ELR (cell line): ENCODE measurements at regions not wholly inside any gene's neighbourhood (a gene's known extent, or its start where the extent isn't known, plus 50 kb on each side); places are given as distances from the start of the nearest gene placed in this dataset.
A peak's percentile ranks its signal among the peaks of the same experiment; 100 is the strongest.

ENCODE experiments used
- DNase-seq: peaks from one replicate; pipeline ENCODE4 v3.0.0-alpha.2; 2015; ENCODE audit warnings: low read depth

- DNase-seq: no peak
Observed at GRCh38 chr5:143561219-143561618, 157.7 kb upstream of the NR3C1 start.

- no peak for DNase-seq
Observed at GRCh38 chr5:143560378-143560777, 156.9 kb upstream of the NR3C1 start.

- no peak for DNase-seq
Observed at GRCh38 chr5:143559586-143560109, 156.2 kb upstream of the NR3C1 start.

- peak; percentile 18 for DNase-seq
Observed at GRCh38 chr5:143558048-143558447, 154.6 kb upstream of the NR3C1 start.

- peak; percentile 83 for DNase-seq
Observed at GRCh38 chr5:143557061-143557818, 153.8 kb upstream of the NR3C1 start.

DNA sequence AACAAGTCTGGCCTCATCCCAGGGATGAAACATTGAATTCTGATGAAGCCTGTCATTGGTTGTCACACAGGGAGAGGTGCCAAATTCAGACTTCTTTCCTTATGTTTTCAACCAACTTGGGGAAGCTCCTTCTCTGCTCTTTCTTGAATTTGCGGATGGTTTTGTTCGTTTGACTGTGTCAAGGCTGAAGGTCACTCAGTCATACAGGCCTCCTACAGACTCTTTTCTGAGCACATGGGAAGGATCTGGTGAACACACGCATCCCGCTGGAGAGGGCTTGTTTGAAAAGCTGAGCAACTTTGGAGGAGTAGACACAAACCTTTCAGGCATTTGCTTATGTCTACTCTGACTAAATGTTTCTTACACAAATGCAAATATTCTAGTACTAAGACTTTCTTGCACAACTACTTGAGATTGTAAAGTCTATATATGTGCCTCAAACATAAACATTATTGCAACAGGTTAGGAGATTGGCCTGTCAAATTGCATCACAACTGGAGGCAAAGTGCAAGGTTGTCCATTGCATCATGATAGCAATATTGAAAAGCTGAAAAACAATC lies 151.5 kb upstream of the NR3C1 start:
- peak; percentile 38 for DNase-seq

DNA sequence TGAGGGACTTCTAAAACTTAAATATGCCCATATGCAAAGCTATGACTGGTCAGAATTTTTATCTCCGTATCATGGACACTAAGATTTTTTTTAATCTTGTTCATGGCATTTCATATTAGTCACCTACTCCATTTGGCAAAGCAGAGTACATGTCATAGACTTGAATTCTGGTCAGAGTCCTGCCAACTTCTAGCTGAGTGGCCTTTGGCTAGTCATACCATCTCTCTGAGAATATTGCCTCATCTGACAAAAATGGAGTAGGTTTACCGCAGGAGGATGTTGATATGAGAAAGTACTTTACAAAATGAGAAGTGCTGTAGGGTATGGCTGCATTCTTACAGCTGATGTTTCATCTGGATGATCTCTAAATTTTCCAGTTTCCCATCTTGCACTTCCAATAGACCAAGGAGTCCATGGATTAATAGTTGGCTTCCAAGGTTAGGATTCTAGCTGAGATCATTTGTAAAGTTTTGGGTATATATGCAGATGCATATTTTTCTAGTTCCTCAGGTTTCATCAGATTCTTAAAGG lies 150.8 kb upstream of the NR3C1 start:
- DNase-seq: peak; percentile 99

DNA sequence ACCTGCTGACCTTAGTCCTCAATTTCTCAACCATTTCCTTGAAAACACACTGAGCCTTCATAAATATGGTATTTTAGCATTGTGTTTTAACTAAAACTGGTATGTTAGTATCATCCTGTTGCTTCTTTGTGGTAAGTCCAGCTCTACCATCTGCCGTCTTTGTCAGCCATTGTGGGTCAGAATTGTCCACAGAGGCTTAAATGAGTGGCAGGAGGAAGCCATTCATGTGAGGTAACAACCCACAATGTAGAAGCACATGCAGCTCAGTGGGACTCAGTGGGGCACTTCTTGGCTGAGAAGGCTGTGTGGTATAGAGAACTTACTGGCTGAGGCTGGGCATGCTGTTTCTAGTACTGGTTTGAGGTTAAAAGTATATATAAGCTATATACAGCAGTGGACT lies 149.2 kb upstream of the NR3C1 start:
- no peak for DNase-seq

GRCh38 chr5:143551820-143552251 lies 148.3 kb upstream of the NR3C1 start:
- DNase-seq: peak; percentile 66

DNA sequence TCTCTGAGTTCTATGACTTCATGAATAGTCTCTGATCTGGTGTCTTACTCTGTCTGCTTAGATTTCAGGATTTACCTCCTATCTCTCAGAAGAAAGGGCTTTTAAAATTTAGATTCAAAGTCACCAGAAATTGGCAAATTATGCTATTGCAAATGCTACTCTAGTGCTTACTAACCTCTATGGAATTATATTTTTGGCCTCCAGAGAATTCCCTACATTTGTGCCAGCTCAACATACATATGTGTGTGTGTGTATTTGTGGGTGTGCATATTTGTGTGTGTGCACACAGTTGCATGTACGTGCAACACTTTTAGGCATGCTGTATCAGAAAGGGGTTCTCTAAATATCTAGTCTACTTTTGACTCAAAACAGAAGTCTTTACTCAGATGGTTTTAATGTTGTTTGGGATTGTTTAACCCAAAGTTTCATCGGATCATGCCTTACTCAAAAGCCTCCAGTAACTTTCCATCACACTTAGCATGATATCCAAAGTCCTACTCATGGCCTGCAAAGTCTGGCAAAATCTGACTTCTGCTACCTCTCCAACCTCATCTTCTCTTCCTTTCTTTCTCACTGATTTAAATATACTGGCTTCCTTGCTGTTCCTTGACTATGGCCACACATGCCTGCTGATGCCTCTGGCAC lies 147.6 kb upstream of the NR3C1 start:
- DNase-seq: peak; percentile 56

GRCh38 chr5:143547342-143547741 lies 143.9 kb upstream of the NR3C1 start:
- DNase-seq: no peak

DNA sequence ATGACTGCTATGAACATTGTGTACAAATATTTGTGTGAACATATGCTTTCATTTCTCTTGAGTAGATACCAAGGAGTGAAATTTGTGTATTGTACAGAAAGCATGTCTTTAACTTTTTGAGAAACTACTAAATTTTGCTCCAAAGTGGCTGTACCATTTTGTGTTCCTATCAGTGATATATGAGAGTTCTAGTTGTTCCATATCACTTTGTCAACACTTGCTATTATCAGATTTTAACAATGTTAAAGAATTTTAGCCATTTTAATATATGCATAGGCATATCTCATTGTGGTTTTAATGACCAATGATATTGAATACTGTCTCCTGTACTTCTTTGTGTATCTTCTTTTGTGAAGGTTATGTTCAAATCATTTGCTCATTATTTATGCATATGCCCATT lies 142.9 kb upstream of the NR3C1 start:
- no peak for DNase-seq

DNA sequence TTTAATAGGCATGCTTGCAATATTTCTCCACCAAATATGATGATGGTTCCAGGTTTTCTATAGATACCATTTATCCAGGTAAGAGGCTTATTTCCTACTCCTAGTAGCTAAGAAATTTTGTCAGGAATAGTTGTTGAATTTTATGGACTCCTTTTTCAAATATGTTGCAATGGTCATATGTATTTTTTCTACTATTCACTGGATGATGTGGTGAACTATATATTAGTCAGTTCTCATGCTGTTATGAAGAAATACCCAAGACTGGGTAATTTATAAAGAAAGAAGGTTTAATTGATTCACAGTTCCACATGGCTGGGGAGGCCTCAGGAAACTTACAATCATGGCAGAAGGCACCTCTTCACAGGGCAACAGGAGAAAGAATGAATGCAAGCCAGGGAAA lies 141.1 kb upstream of the NR3C1 start:
- DNase-seq: peak; percentile 13

DNA sequence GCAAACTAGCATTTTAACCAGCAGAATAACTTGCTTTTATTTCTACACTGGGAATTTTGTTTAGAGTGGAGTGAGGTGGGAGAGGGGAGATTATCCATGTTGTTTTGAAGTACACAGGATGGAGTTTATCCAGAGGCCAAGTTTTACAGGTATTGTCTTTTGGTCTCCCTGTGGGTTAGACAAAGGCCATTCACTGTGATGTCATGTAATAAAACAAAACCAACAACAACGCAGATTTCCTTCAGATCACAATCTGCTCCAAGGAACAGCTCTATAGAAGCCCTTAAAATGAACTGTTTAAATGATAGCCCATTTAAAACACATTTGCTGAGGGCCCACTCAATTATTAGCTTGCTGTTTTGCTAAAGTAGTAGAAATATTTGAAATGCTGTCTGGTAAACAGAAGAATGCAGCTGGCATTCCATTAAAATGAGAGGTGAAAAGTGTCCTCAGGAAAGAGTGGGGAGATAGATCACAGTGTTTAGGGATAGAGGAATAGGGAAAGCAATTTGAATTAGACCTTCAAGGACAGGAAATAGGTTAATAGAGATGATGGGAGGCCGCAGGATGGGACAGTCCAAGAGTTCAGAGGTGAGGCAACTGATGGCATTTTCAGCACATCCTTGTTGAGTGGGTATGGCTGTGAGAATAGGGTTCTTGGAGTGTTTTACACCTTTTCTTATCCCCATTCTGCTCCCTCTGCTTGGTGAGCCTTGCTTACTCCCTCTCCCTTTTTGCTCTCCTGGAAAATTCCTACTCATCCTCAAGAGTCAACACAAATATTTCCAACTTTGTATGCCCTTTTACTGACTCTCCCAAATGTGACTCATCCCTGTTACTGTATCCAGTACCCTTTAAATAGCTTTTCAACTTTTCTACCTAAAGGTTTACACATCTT lies 140.1 kb upstream of the NR3C1 start:
- peak; percentile 77 for DNase-seq

DNA sequence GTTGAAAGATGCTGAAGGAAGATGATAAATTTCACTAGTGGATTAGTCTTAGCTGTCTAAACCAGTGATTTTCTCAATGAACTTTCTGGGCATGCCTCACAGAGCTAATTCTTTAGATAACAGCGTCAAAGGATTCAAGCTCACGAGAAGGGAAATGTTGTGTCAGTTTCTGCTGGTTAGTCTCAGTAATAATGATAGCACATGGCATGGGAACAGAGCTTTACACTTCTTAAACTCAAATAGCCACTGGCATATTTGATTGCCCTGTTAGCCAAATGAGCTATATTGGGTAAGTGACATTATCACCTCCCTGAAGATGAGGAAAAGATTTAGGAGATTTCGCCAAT lies 139.3 kb upstream of the NR3C1 start:
- DNase-seq: no peak

DNA sequence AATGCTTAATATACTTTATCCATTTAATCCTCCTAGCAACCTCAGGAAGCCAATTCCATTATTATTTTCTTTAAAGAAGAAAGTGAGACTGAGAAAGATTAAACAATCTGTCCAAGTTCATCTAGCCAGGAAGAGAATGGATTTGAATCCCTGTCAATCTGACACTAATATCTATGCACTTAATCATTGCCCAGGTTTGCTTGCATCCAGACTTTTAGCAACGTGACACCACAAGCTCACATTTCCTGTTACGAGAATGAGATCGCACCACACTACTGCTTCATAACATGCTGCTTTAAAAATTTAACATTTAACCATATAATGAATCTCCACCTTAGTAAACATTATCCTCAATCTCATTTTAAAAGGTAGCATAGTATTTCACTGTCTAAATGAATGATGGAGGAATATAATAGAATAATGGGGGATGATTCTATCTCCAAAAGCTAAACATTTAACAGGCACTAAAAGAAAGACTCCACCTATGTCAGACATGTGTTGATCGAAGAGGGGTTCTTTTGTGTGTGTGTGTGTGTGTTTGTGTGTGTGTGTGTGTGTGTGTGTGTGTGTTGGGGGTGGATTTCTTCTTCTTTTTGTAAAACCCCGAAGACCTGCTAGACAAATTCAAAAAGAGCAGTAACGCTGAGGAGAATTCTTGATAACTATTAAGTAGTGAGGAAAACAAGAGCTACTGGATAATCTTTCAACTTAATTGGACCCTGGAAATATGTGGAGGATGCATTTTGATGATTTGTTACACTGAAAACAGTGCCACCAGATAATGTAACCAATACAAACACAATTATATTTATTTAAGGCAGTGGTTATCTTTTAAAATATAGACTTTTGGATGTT lies 138.7 kb upstream of the NR3C1 start:
- DNase-seq: peak; percentile 15

GRCh38 chr5:143539742-143540141 lies 136.3 kb upstream of the NR3C1 start:
- peak; percentile 23 for DNase-seq

- DNase-seq: no peak
Observed at GRCh38 chr5:143537056-143537455, 133.6 kb upstream of the NR3C1 start.

DNA sequence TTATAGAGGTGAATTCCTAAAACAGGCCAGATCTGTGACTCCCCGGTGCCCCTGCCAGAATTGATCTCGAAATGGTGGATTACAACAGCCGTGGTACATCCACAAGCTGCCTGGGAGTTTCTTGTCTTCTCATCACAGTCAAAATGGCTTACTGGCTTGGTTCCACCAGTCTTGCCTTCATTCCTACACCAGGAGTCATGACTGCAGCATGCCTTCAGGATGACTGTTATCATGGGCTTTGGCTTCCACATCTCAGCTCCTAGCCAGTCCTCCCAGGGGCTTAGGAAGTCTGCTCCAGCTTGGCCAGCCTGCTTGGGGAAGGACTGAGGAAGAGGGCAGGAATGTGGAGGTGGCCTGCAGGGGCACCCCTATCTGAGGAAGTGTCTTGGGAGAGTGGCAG lies 132.9 kb upstream of the NR3C1 start:
- peak; percentile 99 for DNase-seq

GRCh38 chr5:143534761-143535154 lies 131.3 kb upstream of the NR3C1 start:
- DNase-seq: no peak
